Endothelial cell (in vitro differentiated cells): ENCODE measurements at regions not wholly inside any gene's neighbourhood (a gene's known extent, or its start where the extent isn't known, plus 50 kb on each side); places are given as distances from the start of the nearest gene placed in this dataset.

ENCODE experiments used
- DNase-seq: peaks from one replicate; pipeline ENCODE4 v3.0.0; 2021; ENCODE audit warnings: low spot score
- H3K27ac Mint-ChIP-seq: one replicate; pipeline ENCODE4 v1.8.0; 2021; ENCODE audit warnings: mixed read lengths, inconsistent platforms; ENCODE audit not compliant: unreplicated experiment
- H3K27me3 Mint-ChIP-seq: one replicate; pipeline ENCODE4 v1.8.0; 2021; ENCODE audit warnings: mild to moderate bottlenecking, moderate library complexity, mixed read lengths, inconsistent platforms; ENCODE audit not compliant: unreplicated experiment
- H3K36me3 Mint-ChIP-seq: one replicate; pipeline ENCODE4 v1.8.0; 2021; ENCODE audit warnings: mild to moderate bottlenecking, low read depth, mixed read lengths, inconsistent platforms; ENCODE audit not compliant: unreplicated experiment
- H3K4me1 Mint-ChIP-seq: one replicate; pipeline ENCODE4 v1.8.0; 2021; ENCODE audit warnings: mild to moderate bottlenecking, mixed read lengths, inconsistent platforms; ENCODE audit not compliant: unreplicated experiment
- H3K4me3 Mint-ChIP-seq: one replicate; pipeline ENCODE4 v1.8.0; 2021; ENCODE audit warnings: mild to moderate bottlenecking, mixed read lengths, inconsistent platforms; ENCODE audit not compliant: unreplicated experiment
- H3K9me3 Mint-ChIP-seq: one replicate; pipeline ENCODE4 v1.8.0; 2021; ENCODE audit warnings: mixed read lengths, inconsistent platforms; ENCODE audit not compliant: unreplicated experiment
- CTCF ChIP-seq: fragments of 200-600 bp; sonication (generic); IDR thresholded peaks from one replicate; pipeline ENCODE4 v1.5.0; 2021; ENCODE audit warnings: antibody characterized with exemption; ENCODE audit not compliant: unreplicated experiment

- no peak for DNase-seq
- Mint-ChIP-seq H3K4me3 (no peak overlapping the region), H3K27me3 (no peaks in the 10 kb centered on the region), H3K27ac (no peak overlapping the region), H3K9me3 (no peaks in the 10 kb centered on the region), H3K4me1 (no peaks in the 10 kb centered on the region), H3K36me3 (no peaks in the 10 kb centered on the region)
- no peak for TF ChIP-seq CTCF
Measured at GRCh38 chr14:39998854-39999253, 566.6 kb upstream of the FBXO33 start.

GRCh38 chr14:39998114-39998513 is 565.9 kb upstream of the FBXO33 start:
- H3K36me3 Mint-ChIP-seq: no peaks in the 10 kb centered on the region
- TF ChIP-seq CTCF: no peak
- DNase-seq: no peak
- H3K4me1 Mint-ChIP-seq: no peaks in the 10 kb centered on the region
- H3K9me3 Mint-ChIP-seq: no peaks in the 10 kb centered on the region
- H3K4me3 Mint-ChIP-seq: no peak overlapping the region
- no peaks in the 10 kb centered on the region for H3K27me3 Mint-ChIP-seq
- H3K27ac Mint-ChIP-seq: no peak overlapping the region

DNA sequence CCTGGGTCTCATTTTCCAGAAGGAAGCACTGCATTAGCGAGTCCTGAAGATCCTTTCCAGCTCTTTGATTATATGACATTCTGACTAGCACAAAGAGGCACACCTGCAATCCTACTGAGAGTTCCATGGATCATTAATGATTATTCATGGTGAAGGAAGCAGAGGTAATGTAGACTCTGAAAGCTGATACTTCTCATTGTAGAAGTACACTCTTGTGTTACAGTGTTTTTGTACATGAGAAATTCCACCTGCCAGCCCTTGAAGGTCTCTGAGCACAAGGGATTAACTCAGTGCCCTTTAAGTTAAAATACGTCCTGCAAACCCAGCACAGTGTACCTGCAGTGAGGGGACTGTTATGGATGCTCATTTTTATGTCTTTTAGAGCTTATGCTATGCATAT is 558.8 kb upstream of the FBXO33 start:
- Mint-ChIP-seq H3K4me3 (no peak overlapping the region), H3K4me1 (no peaks in the 10 kb centered on the region), H3K9me3 (no peaks in the 10 kb centered on the region), H3K27me3 (peaks cover 2% of the 10 kb centered on the region), H3K36me3 (no peaks in the 10 kb centered on the region), H3K27ac (no peak overlapping the region)
- TF ChIP-seq CTCF: no peak
- DNase-seq: no peak

DNA sequence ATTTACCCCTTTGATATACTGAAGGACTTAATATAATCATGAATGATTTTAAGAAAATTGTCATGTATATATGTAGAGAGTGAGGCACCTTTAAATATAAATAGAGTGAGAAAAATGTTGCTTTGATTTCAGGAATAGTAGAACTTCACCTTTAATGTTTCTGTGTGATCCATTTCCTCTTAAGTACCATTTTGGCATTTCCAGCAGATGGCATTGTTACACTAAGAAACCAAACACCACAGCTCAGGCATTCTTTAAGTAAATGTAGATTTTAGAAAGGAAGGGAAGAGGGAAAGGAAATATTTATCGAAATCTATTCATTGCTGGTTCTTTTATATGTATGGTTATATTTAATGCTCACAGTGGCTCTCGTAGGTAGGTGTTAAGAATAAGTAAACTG is 556.7 kb upstream of the FBXO33 start:
- no peaks in the 10 kb centered on the region for H3K9me3 Mint-ChIP-seq
- H3K27me3 Mint-ChIP-seq: peaks cover 2% of the 10 kb centered on the region
- no peak for TF ChIP-seq CTCF
- DNase-seq: peak; percentile 11
- H3K36me3 Mint-ChIP-seq: no peaks in the 10 kb centered on the region
- H3K4me1 Mint-ChIP-seq: no peaks in the 10 kb centered on the region
- no peak overlapping the region for H3K27ac Mint-ChIP-seq
- no peak overlapping the region for H3K4me3 Mint-ChIP-seq

- no peak overlapping the region for H3K27ac Mint-ChIP-seq
- DNase-seq: no peak
- no peak for TF ChIP-seq CTCF
- H3K4me1 Mint-ChIP-seq: no peaks in the 10 kb centered on the region
- H3K27me3 Mint-ChIP-seq: no peaks in the 10 kb centered on the region
- no peak overlapping the region for H3K4me3 Mint-ChIP-seq
- H3K9me3 Mint-ChIP-seq: no peaks in the 10 kb centered on the region
- no peaks in the 10 kb centered on the region for H3K36me3 Mint-ChIP-seq
Measured at GRCh38 chr14:39984323-39984722, 552.1 kb upstream of the FBXO33 start.
